DMS79 treated with DMSO at 0.1 percent for 48 hours (cell line): ENCODE measurements at regions not wholly inside any gene's neighbourhood (a gene's known extent, or its start where the extent isn't known, plus 50 kb on each side); places are given as distances from the start of the nearest gene placed in this dataset.
"Not testable (repeated sequence)": the region's sequence is repeated elsewhere in the genome, so short reads cannot be mapped to it uniquely, and the experiment has no call there.

Experiments used
- DNase-seq: peaks from one replicate; lab custom pipeline; 2025; lab: John Stamatoyannopoulos, UW

DNA sequence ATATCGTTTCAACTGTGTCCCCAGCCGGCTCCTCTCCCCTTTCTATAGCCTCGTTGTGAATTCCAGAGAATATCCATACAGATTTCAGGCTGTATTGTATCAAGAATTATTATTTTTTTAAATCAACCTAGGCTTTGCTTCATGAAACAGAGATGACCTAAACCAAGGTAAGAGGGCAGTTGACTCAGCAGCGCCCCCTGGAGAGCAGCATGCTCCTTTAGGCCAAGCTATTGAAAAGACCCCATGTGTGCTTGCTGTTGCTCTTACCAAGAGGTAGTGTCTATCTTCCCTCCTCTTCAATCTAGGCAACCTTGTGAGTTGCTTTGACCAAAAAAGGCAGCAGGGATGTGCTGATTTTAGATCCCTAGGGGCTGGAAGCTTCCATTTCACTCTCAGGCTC is 426.7 kb upstream of the SMIM21 start:
- no peak for DNase-seq

DNA sequence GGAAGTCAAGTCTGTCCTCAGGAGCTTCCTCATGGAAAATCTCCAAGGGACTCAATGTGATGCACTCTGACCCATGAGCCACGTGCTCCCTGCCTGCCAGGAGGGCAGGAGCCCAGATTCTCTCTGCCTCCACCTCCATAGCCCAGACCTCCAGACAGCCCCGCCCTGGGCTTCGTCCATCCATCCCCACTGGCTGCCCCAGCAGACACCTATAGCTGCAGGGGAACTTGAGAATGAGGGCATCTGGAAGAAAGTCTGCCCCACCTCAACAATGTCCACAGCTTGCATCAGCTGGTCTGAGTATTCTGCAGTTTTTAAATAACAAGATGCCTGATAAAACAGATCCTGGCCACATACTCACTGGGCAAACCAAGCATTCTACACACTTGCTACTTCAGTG is 418.8 kb upstream of the SMIM21 start:
- DNase-seq, result no peak

DNA sequence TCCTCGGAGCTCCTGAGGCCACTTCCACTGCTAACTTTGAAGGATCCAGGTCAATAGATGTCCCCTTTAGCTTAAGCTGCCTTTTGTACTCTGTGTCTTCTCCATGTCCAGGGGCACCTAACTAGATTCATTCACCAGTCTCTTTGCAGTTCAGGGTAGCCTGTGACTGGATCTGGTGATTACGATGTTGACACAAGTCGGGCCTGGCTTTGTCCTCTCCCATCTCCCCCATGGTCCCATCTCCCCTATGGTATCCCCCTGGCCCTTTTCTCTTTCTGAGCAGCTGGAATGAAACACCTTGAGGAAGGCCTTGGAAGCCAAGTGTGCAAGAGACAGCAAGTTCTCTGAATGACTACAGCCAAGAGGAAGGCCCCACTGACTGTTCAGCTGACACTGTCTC is 417.9 kb upstream of the SMIM21 start:
- DNase-seq, result no peak

DNA sequence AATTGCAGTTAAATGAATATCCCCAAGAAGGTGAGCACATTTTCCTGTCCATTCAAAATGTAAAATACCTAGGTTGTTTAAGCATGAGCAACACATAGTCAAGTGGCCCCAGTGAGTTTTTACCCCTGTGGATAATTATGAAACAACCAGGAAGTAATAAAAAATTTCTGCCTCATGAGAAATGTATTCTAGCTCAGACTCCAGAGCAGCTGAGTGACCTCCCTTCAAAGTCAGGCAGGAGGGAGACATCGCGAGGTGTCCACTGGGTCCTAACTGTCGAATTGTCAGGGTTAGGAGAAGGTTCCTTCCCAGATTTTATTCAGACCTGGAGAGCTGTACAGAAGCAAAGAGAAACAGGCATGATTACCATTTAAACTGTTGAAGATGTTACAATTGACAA is 416.6 kb upstream of the SMIM21 start:
- no peak for DNase-seq

DNA sequence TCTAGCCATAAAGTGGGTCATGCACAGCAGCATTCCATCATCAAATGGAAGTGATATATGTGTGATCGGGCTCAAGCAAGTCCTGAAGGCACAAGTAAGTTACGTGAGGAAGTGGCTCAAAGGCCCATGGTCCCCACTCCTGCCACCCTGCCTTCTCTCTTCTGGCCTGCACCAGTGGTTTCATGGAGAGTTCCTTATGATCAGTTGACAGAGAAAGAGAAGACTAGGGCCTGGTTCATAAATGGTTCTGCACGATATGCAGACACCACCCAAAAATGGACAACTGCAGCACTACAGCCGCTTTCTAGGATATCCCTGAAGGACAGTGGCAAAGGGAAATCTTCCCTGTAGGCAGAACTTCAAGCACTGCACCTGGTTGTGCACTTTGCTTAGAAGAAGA is 412.6 kb upstream of the SMIM21 start:
- no peak for DNase-seq

DNA sequence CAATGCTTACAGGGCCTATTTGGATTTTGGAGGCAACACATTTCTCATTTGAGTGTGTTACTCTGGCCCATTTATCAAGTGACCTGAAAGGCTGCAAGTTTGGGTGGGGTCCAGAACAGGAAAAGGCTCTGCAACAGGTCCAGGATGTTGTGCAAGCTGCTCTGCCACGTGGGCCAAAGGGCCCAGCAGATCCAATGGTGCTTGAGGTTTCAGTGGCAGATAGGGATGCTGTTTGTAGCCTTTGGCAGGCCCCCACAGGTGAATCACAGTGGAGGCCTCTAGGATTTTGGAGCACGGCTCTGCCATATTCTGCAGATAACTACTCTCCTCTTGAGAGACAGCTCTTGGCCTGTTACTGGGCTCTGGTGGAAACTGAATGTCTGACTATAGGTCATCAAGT is 412.2 kb upstream of the SMIM21 start:
- not testable (repeated sequence) for DNase-seq

DNA sequence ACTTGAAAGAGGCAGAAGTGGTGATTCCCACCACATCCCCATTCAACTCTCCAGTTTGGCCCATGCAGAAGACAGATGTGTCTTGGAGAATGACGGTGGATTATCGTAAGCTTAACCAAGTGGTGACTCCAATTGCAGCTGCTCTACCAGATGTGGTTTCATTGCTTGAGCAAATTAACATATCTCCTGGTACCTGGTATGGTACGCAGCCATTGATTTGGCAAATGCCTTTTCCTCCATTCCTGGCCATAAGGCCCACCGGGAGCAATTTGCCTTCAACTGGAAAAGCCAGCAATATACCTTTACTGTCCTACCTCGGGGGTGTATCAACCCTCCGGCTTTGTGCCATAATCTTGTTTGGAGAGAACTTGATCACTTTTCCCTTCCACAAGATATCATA is 411.5 kb upstream of the SMIM21 start:
- no peak for DNase-seq

DNA sequence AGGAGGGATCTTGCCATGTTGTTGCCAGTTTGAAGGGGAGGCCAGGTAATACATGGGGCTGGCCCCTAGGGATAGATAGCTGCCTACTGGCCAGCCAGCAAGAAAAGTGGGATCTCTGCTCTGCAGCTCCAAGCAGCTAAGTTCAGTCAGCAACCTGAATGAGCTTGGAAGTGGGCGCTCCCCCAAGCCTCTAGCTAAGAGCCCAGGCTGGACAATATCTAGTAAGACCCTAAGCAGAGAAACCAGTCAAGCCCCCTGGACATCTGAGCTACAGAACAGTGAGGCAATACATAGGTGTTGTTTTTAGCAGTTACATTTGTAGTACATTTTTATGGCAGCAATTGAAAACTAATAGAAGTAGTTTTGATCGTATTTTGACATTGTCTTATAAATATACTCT is 409.8 kb upstream of the SMIM21 start:
- no peak for DNase-seq

DNA sequence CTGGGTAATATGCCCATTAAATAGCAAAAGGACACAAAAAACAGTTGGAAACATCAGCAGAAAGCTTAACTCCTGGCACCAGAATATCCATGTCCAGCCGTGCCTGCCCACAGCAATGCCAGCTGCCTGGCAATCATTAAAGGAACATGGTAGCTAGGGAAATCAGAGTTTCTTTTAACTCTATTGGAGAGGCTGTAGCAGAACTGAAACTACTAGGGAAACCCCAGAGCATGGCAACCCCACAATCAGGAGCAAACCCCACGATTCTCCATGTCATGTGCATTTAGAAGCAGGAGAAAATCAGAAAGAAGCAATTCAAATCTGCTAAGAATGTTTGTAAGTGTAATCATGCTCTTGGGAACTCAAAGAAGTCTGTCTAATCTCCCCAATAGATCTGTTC is 409.0 kb upstream of the SMIM21 start:
- no peak for DNase-seq

DNA sequence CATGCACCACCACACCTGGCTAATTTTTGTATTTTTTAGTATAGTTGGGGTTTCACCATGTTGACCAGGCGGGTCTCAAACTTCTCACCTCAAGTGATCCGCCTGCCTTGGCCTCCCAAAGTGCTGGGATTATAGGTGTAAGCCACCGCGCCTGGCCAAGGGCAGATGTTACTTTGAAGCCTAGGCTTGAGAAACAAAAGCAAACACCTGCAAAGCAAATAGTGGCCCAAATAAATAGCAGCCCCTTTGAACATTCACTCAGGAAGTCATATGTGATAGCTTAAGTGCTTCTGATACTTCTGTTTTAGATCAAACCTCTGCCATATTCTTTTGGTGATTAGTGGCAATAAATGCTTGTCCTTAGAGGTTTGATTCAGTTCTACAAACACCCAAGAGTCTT is 404.5 kb upstream of the SMIM21 start:
- DNase-seq, result no peak

DNA sequence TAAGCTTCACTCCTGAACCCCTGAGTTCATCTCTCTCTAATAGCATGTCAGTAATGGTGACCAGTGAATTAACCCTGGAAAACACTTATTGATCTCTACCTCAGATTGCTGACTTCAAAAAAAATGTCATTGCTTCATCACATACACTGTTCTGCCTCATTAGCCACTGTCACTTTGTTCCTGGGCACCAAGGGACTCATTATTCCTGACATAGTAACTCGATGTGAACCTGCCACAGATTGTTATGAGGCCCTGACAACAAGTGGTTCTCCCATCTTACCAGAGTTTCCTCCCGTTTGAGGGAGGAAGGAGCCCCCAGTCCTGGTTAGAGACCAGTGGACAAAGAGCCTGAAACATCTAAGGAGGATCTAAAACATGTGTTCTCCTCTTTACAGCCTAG is 403.3 kb upstream of the SMIM21 start:
- no peak for DNase-seq

DNA sequence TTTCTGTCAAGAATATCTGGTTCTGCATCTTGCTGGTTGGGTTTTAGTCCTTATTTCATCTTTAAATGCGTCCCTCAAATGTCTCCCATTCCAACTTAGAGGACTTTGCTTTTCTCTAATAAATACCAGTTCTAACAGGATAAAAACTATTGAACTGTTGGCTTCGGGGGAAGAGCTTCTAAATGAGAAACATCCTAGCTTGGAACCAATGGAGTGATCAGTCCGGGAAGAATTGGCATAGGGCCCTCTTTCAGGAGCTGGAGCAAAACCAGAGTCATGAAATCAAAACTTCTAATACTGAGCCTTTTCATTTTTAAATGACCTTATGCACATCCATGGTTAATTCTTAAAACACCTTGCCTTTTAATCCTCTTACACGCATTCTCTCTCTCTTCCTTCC is 401.6 kb upstream of the SMIM21 start:
- no peak for DNase-seq

DNA sequence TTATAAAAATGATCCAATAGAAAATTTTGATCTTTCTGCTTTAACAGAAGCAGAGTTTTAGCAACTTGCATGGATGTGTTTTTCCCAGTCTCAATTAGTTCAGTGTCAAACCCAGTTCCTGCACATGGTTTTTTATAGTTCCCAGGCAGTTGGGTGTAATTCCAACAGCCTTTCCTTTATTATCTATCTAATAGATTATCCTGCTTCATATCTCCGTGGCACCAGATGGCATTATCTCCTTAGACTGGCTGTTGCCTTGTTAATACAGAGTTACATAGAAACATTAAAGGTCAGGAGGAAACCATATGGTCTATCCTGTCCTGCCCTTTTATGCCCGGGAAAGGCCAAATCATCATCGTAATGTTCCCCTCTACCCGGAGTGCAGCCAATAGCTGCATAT is 400.9 kb upstream of the SMIM21 start:
- no peak for DNase-seq

DNA sequence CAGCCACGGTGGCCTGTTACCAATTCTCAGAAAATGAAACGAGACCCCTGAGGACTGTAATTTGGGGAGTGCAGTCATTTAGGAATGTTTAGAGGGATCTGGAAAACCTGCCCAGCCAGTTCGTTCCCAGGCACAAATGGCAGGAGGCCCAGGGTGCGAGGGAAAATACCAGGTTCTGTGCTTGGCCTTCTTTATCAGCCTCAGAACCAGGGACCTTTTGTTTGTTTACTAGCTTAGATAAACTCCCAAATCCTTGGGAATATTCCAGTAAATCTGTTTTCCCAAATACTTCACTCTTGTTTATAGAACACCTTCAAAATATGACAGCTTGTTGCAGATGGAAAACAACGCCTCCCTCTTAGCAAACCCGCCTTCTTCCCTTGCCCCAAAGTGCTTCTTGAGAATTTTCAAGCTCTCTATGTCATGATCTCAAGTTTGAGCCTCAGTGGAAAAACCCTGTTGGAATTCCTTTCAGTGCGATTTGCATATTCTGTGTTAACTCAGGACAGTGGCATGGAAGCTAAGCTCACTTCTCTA is 400.3 kb upstream of the SMIM21 start:
- DNase-seq, result no peak

DNA sequence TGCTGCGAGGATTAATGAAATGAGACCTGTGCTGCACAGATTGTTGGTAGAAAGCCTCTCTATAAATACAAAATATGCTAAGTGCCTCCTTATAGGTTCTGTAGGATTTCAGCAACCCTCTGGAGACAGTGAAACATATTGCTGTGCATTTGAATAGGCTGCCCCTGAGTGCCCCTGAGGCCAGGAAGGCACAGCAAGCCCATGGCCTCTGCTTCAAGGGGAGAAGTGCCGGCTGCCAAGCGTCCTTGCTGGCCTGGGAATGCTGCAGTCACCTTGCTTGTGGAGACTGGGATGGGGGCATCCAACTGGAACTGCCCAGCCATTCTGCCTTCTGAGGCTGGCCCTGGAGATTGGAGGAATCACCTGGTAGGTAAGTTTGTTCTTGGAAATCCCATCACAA is 397.2 kb upstream of the SMIM21 start:
- no peak for DNase-seq

DNA sequence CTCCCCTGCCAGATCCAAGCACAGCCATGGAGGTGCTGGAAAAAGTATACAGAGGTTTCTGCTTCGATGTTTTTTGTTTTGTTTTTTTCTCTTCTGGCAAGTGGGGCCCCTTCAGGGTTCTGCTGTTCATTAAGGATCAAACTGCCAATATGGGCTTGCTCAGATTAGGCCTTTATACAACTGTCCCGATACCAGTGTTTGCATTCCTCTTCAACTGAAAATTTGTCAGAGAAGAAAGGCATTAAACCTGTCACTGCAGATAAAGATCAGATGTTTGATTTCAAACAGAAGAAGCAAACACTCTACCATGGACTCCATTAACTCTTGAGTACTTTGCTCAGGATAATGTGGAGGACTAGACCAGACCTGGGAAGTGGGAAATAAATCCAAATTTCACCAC is 396.0 kb upstream of the SMIM21 start:
- no peak for DNase-seq

DNA sequence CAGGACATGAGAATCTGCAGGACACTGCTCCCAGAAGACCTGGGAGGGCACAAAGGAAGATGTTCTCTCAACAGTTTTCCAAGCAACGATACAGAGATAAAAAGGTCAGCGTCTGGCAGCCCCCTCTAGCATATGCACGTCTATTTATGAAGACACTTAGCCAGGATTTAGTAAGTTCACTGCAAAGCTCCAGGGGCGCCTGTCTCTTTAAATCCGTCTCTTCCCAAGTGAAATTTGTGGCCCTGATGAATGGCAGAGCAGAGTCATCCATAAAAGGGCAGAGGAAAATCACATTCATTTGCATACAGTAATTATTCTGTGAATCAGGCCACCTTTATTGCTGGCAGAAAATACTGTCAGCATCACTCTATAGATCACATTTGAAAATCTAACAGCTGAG is 390.9 kb upstream of the SMIM21 start:
- DNase-seq, result no peak

DNA sequence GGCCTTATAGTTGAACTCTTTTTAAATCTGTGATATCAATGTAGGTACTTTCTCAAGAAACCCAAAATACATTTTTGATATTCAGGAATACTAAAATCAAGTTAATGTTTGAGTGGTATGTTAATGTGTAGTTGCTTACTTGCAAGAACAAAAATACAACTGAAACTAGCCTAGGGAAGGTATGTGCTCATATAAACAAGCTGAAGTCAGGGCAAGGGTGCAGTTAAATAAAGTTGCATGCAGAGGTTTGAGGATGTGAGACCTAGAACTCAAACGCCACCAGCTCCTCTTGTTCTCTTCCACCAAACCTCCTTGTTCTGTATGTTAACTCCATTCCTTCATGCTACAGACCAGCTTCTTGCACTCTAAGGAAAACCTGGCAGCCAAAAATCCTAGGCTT is 388.3 kb upstream of the SMIM21 start:
- DNase-seq, result no peak

DNA sequence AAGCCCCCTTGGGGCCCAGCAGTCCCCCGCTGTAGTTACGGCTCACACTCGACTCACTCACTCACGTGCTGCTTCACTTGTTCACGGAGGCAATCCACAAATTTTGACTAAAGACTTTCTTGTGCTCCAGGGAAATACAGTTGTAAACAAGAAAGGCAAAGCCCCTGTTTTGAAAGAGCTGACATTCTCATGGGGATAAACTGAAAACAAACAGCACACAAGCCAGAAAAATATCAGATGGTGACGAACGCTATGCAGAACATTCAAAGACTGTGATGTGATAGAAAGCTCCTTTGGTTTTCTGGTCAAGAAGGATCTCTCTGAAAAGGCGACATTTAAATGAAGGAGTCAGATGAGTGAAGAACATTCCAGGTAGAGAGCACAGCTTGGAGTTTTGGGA is 385.3 kb upstream of the SMIM21 start:
- no peak for DNase-seq

DNA sequence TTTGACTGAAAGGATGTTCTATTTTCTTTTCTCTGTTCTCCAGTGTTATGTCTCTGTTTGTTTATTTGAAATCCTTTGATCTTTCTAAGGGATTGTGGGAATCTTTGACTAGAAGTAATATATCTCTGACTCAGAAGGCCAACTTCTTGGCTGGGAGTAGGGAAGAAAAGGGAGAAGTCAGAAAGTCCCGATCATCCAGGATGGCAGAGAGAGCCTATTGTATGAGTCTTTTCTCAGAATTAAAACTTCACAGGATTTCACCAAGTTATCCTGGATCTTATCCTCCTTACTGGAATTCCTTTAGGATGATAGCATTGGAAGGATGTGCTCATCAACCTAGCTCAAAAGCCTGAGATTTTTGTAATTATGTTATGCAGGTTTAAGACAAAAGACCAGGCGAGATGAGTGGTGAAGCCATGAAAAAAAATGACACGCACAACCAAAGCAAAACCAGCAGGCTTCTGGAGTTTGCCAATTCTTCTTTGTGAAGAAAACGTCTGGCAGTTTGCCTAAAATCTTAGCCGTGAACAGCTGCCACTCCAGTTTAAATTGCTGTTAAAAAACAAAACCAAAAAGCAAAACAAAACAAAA is 383.6 kb upstream of the SMIM21 start:
- DNase-seq, result peak; percentile 39

DNA sequence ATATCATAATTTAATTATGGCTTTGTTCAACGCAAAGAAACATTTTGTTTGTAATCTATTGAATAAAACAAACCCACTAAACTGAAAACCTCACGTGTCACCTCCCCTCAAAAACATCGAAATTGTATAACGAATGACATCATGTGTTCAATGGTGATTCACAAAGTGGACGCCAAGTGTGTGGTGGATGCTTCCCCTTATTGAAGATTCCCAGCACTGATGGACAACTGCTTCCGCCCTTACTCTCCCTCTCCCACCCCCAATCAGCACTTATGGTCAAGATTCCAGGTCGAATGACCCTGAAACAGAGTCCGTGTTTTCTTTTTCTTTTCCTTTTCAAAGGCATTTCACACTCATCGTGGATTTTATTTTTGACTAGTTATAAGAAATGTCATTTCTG is 383.0 kb upstream of the SMIM21 start:
- no peak for DNase-seq

DNA sequence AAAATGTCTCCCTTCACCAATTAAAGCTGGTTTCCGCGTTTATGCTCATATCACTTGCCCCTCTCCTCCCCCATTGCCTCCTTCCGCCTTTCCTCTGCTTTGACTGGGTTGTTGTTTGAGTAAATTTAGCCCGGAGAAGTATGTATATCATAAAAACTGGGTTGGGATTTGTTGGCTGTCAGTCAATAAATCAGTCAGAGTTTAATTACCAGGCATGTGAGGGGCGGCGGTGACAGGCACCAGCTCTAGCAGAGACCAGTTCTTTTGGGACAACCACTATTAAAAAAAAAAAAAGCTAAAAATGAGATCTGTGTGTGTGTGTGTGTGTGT is 382.4 kb upstream of the SMIM21 start:
- no peak for DNase-seq

DNA sequence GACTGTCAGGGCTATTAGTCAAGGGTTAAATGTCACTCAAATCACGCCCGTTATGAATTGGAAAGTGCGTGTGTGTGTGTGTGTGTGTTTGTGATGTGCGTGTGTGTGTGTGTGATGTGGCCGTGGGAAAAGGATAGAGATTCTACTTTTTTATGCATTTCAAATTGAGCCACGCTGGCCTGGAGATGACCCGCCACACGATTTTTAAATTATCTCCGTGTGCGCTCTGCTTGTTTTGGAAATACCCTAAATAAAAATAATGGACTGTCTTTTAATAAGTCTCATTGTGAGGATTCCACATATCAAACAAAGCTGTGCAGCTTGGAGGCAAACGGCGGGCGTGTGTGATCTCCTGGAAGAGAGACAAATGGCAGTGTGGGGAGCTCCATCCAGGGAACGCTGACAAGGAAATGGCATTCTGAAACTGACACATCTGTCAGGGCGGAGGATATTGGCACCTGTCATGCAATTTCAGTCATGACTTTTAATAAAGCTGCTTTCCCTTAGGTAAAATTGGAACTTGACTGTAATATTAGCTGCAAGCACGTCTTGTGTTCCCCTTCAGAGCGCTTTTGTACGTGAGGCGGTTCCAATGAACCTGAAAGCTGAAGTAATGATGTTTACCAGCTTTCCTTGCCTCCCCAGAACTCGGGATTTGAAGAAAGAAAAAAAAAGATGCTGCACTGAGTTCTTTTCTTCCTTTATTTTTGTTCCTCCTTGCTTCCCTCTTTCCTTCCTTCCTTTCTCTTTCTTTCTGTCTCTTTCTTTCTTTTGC is 381.8 kb upstream of the SMIM21 start:
- no peak for DNase-seq

DNA sequence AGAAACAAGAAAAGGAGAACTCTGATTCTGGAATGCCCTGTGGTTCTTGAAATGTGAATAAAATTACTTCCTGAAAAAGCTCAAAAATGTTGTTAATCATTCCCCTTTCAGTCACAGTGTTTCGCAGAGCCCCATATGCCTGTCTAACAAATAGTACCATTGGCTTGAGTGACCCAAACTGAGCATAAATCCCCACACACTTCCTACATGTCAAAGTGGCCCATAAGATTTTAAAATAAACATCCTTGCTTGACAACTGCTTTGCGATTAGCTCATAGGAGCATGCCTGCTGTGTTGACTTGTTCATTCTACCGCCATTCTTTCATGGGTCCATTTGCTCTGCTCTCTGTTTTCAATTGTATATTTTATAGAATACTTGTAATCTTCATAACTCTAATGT is 377.8 kb upstream of the SMIM21 start:
- DNase-seq, result no peak
